NCI-H146 treated with DMSO at 0.1 percent for 48 hours (cell line): ENCODE measurements at regions not wholly inside any gene's neighbourhood (a gene's known extent, or its start where the extent isn't known, plus 50 kb on each side); places are given as distances from the start of the nearest gene placed in this dataset.

ENCODE experiments used
- DNase-seq: peaks from one replicate; lab custom pipeline; 2025; ENCODE audit not compliant: unreplicated experiment; lab: John Stamatoyannopoulos, UW

- DNase-seq = no peak
These were observed 797.6 kb downstream of the ROBO2 start for GRCh38 chr3:77837456-77838025.

GRCh38 chr3:77859156-77859555 lies 819.3 kb downstream of the ROBO2 start:
- no peak for DNase-seq

DNA sequence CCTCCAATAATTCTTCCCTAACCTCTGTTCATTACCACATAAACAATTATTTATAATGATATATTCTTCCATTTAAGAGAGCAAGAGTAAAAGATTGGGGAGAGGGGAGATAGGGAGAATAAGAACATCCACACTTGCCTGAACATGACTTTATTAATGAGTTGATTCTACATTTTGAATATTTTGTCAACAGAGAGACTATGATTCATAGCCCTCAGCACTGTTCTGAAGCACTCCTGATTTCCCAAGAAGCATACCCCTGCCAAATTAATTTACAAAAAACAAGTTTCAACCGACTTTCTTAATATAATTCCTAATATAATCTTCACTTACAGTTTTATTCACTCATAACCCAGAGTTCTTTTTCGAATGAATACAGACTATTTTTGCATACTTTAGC lies 828.8 kb downstream of the ROBO2 start:
- DNase-seq = no peak

GRCh38 chr3:77869423-77869822 lies 829.5 kb downstream of the ROBO2 start:
- no peak for DNase-seq

DNA sequence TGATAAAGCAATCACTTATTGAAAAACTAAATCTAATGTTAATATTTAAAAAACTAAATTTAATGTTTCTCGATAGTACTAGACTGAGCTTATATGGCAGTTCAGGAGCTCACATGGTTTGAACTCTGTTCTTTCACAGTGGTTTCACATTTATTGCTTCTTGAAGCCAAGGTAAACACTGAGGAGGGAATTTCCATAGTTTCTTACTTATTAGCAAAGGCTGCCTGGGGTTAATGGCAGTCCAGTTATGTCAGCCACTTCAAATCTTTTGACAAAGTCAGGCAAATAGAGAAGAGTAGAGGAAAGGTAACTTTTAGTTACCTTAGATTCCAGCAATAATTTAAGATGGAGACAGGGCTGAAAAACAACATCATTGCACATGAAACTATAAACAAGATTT lies 831.5 kb downstream of the ROBO2 start:
- no peak for DNase-seq

DNA sequence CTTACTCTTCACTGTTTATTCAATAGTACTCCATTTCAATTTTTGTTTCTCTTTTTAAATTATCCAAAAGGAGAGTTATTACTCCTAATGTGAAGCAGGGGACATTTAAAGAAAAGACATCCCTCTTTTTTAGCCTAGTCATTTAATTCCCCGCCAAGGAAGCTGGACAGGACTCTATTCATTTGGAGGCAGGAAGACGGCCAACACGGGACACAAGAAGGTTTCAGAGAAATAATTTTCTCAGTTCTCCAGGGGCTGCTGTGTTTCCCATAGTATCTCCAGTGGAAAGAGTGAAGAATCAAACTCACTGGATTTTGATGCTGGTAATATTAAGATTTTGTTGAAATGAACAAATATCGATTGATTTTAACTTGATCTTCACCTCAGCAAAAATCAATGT lies 833.7 kb downstream of the ROBO2 start:
- DNase-seq = no peak

GRCh38 chr3:77885381-77885780 lies 845.5 kb downstream of the ROBO2 start:
- DNase-seq = no peak

GRCh38 chr3:77887611-77888010 lies 847.7 kb downstream of the ROBO2 start:
- DNase-seq = no peak

- no peak for DNase-seq
These were observed 849.7 kb downstream of the ROBO2 start for GRCh38 chr3:77889616-77890015.

DNA sequence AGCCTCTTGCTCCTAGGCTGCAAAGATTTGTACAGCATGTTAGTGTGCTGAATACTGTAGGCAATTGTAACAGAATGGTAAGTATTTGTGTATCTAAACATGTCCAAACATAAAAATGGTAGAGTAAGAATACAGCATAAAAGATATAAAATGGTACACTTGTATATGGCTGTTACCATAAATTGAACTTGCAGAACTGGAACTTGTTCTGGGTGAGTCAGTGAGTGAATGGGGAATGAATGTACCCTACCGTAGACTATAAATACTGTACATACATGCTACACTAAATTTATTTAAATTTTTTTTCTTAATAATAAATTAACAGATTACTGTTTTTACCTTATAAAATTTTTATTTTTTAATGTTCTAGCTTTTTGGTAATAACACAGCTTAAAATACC lies 858.7 kb downstream of the ROBO2 start:
- no peak for DNase-seq

DNA sequence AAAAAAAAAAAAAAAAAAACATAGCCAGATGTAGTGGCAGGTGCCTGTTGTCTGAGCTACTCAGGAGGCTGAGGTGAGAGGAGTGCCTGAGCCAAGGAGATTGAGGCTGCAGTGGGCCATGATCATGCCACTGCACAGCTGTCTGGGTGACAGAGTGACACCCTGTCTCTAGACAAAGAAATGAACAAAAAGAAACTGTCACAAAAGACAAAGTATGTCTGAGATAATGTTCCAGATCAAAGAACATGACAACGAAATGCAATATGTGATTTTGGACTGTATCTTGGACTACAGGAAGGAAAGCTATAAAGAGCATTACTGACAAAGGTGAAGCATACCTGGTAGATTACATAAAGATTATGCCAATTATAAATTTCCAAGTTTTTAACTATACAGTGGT lies 862.8 kb downstream of the ROBO2 start:
- DNase-seq = no peak

GRCh38 chr3:77906102-77906709 lies 866.3 kb downstream of the ROBO2 start:
- DNase-seq = no peak

DNA sequence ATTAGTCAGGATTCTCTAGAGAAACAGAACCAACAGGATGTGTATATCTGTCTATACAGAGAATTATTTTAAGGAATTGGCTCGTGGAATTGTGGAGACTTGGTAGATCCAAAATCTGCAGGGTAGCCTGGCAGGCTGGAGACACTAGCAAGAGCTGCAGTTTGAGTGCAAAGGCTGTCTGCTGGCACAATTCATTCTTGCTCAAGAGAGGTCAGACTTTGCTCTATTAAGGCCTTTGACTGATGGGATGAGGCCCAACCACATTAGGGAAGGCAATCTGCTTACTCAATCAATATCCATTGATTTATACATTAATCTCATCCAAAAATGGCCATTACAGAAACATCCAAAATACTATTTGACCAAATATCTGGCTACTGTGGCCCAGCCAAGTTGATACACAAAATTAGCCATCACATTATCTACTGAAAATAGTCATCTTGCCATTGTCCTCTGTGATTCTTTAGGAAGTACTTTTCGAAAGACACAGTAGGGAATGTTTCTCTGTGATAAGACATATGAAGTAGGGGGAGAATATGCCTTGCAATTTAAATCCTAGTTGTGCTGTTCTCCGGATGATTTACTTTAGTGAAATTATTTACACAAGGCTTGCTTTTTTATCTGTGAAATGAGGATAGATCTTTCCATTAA lies 873.8 kb downstream of the ROBO2 start:
- DNase-seq = no peak

DNA sequence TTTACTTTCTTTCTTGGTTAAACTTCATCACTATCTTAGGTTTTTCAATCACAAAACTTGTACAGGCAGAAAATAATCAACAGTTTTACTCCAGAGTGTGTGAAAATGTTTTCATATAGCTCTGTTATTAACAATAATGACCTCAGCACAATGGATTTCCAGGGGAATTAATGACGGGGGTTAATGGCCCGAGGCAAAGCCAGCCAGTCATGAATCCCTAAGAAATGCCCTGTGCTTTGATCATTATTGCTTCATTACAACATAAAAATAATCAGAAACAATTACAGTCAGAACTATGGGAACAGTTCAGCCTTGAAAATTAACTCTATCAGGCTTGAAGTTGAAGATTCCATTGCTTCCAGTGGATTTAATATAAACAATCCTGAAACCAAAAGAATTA lies 875.4 kb downstream of the ROBO2 start:
- no peak for DNase-seq

- DNase-seq = no peak
These were observed 877.3 kb downstream of the ROBO2 start for GRCh38 chr3:77917225-77917624.

DNA sequence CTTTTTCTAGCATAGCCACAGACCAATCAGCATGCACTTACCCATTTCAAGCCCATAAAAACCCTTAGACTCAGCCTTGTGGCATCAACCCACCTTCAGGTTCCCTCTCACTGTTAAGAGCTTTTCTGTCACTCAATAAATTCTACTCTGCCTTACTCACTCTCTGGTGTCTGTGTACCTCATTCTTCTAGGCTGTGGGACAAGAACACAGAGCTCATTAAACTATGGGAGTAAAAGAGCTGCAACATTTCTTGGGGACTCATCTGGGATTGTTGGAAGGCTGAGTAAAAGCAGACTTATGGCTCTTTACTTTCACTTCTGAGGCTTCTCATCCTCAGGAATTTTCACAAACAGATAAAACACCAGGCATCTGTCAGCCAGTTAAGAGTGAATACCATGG lies 879.3 kb downstream of the ROBO2 start:
- DNase-seq = no peak

GRCh38 chr3:77931255-77932009 lies 891.5 kb downstream of the ROBO2 start:
- DNase-seq = peak; percentile 91

GRCh38 chr3:77932926-77933325 lies 893.0 kb downstream of the ROBO2 start:
- DNase-seq = no peak

GRCh38 chr3:77933926-77934325 lies 894.0 kb downstream of the ROBO2 start:
- no peak for DNase-seq

GRCh38 chr3:77935418-77935817 lies 895.5 kb downstream of the ROBO2 start:
- no peak for DNase-seq

DNA sequence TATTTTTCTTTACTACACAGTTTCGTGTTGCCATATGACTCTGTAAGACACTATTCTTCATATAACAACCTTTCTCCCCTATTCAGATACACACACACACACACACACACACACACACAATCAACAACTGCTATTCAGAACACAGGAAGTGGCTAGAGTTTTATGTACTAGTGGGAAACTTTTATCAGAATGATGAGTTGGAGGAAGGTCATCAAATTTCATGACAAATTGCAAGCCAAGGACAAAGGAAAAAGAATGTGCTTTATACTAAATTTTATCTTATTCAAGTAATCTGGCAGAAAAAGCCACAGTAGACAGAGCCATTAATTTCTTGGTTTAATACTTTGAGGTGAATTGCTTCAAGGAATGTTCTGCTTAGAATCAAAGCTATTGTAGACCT lies 899.8 kb downstream of the ROBO2 start:
- no peak for DNase-seq

DNA sequence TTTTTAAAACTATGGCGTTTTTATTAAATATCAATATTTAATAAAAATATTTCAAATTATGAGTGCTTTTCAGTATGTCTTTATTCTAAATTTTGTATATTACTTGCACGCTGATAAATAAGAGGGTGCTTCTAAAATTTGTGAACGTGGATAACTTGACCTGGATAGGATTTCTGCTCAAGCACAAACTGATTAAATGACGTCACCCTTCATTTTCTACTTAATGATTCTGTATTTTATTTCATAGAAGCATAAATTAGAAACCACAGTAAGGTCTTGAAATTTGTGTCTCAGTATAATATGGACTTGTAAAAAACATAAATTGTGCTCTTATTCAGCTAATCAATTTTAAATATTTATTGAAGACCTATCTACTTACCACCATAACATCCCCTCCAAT lies 903.7 kb downstream of the ROBO2 start:
- DNase-seq = no peak
